Keratinocyte (primary cell): ENCODE measurements at regions not wholly inside any gene's neighbourhood (a gene's known extent, or its start where the extent isn't known, plus 50 kb on each side); places are given as distances from the start of the nearest gene placed in this dataset.

Source experiments
- DNase-seq: peaks from one replicate; pipeline ENCODE4 v3.0.0-alpha.2; 2011; ENCODE audit warnings: low read depth, missing footprints, low spot score
- FAIRE-seq: peaks from 2 replicates; lab custom pipeline; 2011; peaks lifted over from hg19 to GRCh38; lab: Jason Lieb, UNC
- H2AFZ ChIP-seq: 2 replicates; pipeline ENCODE4 v1.6.0; 2012; ENCODE audit warnings: low read length, control low read depth, inconsistent platforms; ENCODE audit not compliant: control insufficient read depth
- H3K27ac ChIP-seq: 2 replicates; pipeline ENCODE4 v1.5.1; 2011; ENCODE audit warnings: low read length; ENCODE audit not compliant: control insufficient read depth, insufficient read depth
- H3K27me3 ChIP-seq: 3 replicates; pipeline ENCODE4 v1.6.0; 2011; ENCODE audit warnings: low read length; ENCODE audit not compliant: control insufficient read depth, insufficient read depth; ENCODE audit errors: extremely low read depth
- H3K36me3 ChIP-seq, 2 experiments: 2 replicates in 1 of 2; 3 replicates in 1 of 2; pipeline ENCODE4 v1.5.1; 2011; ENCODE audit warnings: low read length in 2 of 2, mild to moderate bottlenecking in 1 of 2; ENCODE audit not compliant: control insufficient read depth in 2 of 2, insufficient read depth in 2 of 2; ENCODE audit errors: extremely low read depth in 1 of 2
- H3K4me1 ChIP-seq: 3 replicates; pipeline ENCODE4 v1.5.1; 2011; ENCODE audit warnings: low read length; ENCODE audit not compliant: control insufficient read depth, insufficient read depth; ENCODE audit errors: extremely low read depth
- H3K4me2 ChIP-seq: 3 replicates; pipeline ENCODE4 v1.6.0; 2011; ENCODE audit warnings: low read depth, low read length; ENCODE audit not compliant: control insufficient read depth, insufficient read depth; ENCODE audit errors: extremely low read depth
- H3K4me3 ChIP-seq, 3 experiments: fragments of 200-600 bp in 1 of 3; sonication (generic) in 1 of 3; 2 replicates in 2 of 3; 3 replicates in 1 of 3; pipeline ENCODE4 v1.5.1; 2011 to 2016; ENCODE audit warnings: low read length in 3 of 3, mild to moderate bottlenecking in 3 of 3, control low read depth in 2 of 3, inconsistent platforms in 1 of 3, low read depth in 1 of 3, mixed read lengths in 1 of 3, mixed run types in 1 of 3, moderate library complexity in 1 of 3; ENCODE audit not compliant: control insufficient read depth in 2 of 3, insufficient read depth in 2 of 3; ENCODE audit errors: extremely low read depth in 1 of 3
- H3K79me2 ChIP-seq: 2 replicates; pipeline ENCODE4 v1.6.0; 2012; ENCODE audit warnings: low read length; ENCODE audit not compliant: control insufficient read depth, insufficient read depth
- H3K9ac ChIP-seq: 3 replicates; pipeline ENCODE4 v1.6.0; 2011; ENCODE audit warnings: low read length; ENCODE audit not compliant: control insufficient read depth, insufficient read depth; ENCODE audit errors: extremely low read depth
- H3K9me1 ChIP-seq: 3 replicates; pipeline ENCODE4 v1.6.0; 2011; ENCODE audit warnings: low read length; ENCODE audit not compliant: control insufficient read depth, insufficient read depth; ENCODE audit errors: extremely low read depth
- H3K9me3 ChIP-seq: 2 replicates; pipeline ENCODE4 v1.5.1; 2012; ENCODE audit warnings: low read depth, low read length; ENCODE audit not compliant: control insufficient read depth
- H4K20me1 ChIP-seq: 3 replicates; pipeline ENCODE4 v1.6.0; 2011; ENCODE audit warnings: low read length; ENCODE audit not compliant: control insufficient read depth, insufficient read depth; ENCODE audit errors: extremely low read depth
- EZH2 ChIP-seq: IDR thresholded peaks from one replicate; pipeline ENCODE4 v1.6.1; 2012; ENCODE audit warnings: inconsistent platforms, mild to moderate bottlenecking, low read length, moderate library complexity
- dilution Hi-C: fragments of 300-500 bp; cut with MboI; formaldehyde crosslinking; loops from one replicate; pipeline ENCODE4 v1.7.0; 2020; ENCODE audit warnings: low sequenced_read_pairs; ENCODE audit not compliant: extremely low pct_ligation_motif_present
- TF ChIP-seq, protein P1 (sequence below), 3 experiments: IDR thresholded peaks in 1 of 3; conservative IDR thresholded peaks in 1 of 3; optimal IDR thresholded peaks in 1 of 3; 2 replicates in 2 of 3; 3 replicates in 1 of 3; pipeline versions ENCODE3 to v1.5.1; 2011; ENCODE audit warnings: low read length in 3 of 3, mild to moderate bottlenecking in 3 of 3, moderate library complexity in 2 of 3, control low read depth in 1 of 3, inconsistent platforms in 1 of 3; ENCODE audit not compliant: insufficient read depth in 2 of 3; ENCODE audit errors: extremely low read depth in 1 of 3

DNA sequence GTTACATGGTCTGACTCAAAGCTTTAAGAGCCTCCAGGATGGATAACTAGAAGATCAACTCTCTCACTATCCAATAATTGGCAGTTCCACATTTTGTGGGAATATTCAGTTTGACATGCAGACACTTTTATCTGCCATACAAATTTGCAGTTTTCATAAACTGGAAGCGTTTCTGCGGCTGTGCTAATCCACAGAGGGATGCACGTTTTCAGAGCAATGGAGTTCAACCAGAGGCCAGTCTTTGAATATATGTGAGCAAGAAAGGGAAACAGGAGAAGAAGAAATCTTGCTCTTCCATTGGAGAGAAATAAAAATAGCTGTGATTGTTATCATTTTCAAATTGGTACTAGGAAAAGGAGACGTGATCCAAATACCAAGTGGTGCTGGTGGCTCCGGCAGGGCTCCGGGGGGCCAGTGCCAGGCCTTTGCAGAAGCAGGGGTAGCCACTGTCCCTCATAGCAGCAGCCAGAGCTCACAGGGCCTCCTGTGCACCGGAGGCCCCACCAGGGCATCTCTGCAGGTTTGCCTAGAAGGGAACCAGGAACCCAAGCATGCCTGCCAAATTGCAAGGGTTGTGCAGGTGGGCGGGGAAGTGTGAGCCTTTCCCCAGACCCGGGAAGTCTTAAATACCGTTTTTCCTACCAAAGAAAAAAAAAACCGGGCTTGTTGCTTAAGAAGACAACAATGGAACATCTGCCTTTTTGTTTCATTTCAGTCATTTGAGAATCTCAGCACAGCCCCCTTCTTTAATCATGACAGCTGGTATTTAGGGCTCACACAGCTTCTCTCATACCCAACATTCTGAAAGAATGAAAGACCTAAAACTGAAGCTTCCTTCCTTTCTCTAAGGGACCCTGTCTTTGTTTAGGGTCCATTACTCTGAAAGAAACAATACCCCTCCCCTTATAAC lies 791.1 kb upstream of the SOX11 start:
- H3K79me2 ChIP-seq: no peaks in the 10 kb centered on the region
- H3K36me3 ChIP-seq: no peaks in the 10 kb centered on the region
- no peaks in the 10 kb centered on the region for H3K9me1 ChIP-seq
- H3K9ac ChIP-seq: no peak overlapping the region
- H3K27ac ChIP-seq: no peak overlapping the region
- H3K4me1 ChIP-seq: peaks cover 18% of the 10 kb centered on the region
- H3K4me2 ChIP-seq: no peak overlapping the region
- no peaks in the 10 kb centered on the region for H3K9me3 ChIP-seq
- DNase-seq (no peak), FAIRE-seq (no peak)
- H3K4me3 ChIP-seq: no peak overlapping the region
- dilution Hi-C loops: no loop called here
- no peaks in the 10 kb centered on the region for H3K27me3 ChIP-seq
- H2AFZ ChIP-seq: no peak overlapping the region
- TF ChIP-seq, protein P1, sequence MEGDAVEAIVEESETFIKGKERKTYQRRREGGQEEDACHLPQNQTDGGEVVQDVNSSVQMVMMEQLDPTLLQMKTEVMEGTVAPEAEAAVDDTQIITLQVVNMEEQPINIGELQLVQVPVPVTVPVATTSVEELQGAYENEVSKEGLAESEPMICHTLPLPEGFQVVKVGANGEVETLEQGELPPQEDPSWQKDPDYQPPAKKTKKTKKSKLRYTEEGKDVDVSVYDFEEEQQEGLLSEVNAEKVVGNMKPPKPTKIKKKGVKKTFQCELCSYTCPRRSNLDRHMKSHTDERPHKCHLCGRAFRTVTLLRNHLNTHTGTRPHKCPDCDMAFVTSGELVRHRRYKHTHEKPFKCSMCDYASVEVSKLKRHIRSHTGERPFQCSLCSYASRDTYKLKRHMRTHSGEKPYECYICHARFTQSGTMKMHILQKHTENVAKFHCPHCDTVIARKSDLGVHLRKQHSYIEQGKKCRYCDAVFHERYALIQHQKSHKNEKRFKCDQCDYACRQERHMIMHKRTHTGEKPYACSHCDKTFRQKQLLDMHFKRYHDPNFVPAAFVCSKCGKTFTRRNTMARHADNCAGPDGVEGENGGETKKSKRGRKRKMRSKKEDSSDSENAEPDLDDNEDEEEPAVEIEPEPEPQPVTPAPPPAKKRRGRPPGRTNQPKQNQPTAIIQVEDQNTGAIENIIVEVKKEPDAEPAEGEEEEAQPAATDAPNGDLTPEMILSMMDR (optimal IDR thresholded peaks at IDR 0.05 in 1 of 3, IDR thresholded peaks at IDR 0.05 in 1 of 3, conservative IDR thresholded peaks at IDR 0.05 in 1 of 3; ENCODE audit: extremely low read depth in 1 of 3, insufficient read depth in 2 of 3, low read length in 3 of 3): no peak
- no peak for TF ChIP-seq EZH2
- no peaks in the 10 kb centered on the region for H4K20me1 ChIP-seq

DNA sequence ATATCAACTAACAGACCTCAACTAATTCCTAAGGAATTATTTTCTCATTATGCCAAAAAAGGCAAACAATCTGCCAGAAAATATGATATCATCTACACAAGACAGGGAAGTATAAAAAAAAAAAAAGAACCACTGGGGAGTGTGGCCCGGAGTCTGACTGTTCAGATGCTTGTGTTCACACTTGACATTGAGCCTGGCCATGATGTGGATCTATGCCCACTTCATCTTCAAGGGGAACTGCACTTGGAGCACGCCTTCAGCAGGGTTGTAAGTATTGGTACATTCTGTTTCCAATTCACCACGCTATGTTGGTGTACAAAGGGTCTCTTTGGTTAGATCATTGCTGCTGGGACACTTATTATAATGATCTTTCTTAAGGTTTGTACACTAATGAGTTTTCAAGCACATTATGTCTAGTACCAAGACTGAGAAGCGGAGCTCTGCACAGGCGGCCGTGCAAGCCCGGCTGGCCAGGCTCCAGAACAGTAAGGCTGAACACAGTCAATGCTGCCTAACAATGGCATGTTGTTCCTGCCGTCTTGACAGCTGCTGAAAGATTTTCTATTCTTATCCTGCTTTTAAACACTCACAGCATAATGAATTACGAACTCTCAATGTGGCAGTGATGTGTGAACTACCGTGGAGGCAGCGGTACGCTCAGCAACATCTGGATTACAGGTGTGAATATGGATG lies 788.4 kb upstream of the SOX11 start:
- no peak overlapping the region for H3K4me3 ChIP-seq
- no peaks in the 10 kb centered on the region for H3K79me2 ChIP-seq
- H3K9me1 ChIP-seq: no peaks in the 10 kb centered on the region
- TF ChIP-seq, protein P1 (optimal IDR thresholded peaks at IDR 0.05 in 1 of 3, IDR thresholded peaks at IDR 0.05 in 1 of 3, conservative IDR thresholded peaks at IDR 0.05 in 1 of 3; ENCODE audit: extremely low read depth in 1 of 3, insufficient read depth in 2 of 3, low read length in 3 of 3): no peak
- peaks cover 15% of the 10 kb centered on the region for H3K4me1 ChIP-seq
- no peak for FAIRE-seq
- no peak overlapping the region for H3K4me2 ChIP-seq
- no peaks in the 10 kb centered on the region for H3K36me3 ChIP-seq
- no peaks in the 10 kb centered on the region for H3K27me3 ChIP-seq
- H3K9me3 ChIP-seq: no peaks in the 10 kb centered on the region
- no peak overlapping the region for H3K9ac ChIP-seq
- no peak overlapping the region for H2AFZ ChIP-seq
- H4K20me1 ChIP-seq: no peaks in the 10 kb centered on the region
- dilution Hi-C loops: no loop called here
- DNase-seq: no peak
- no peak overlapping the region for H3K27ac ChIP-seq
